HG02884 (cell line): ENCODE measurements at regions not wholly inside any gene's neighbourhood (a gene's known extent, or its start where the extent isn't known, plus 50 kb on each side); places are given as distances from the start of the nearest gene placed in this dataset.
"Not testable (repeated sequence)": the region's sequence is repeated elsewhere in the genome, so short reads cannot be mapped to it uniquely, and the experiment has no call there.

Experiments
- ATAC-seq: cut with Tn5 transposase; IDR thresholded peaks from one replicate; pipeline ENCODE4 v1.9.1; 2021; ENCODE audit warnings: mild to moderate bottlenecking, moderate library complexity; ENCODE audit not compliant: unreplicated experiment

- no peak for ATAC-seq
Measured at GRCh38 chr1:232327899-232328298, 302.0 kb downstream of the SIPA1L2 start.

- ATAC-seq: no peak
Measured at GRCh38 chr1:232327269-232327668, 302.7 kb downstream of the SIPA1L2 start.

GRCh38 chr1:232322162-232322734 is 307.7 kb downstream of the SIPA1L2 start:
- no peak for ATAC-seq

GRCh38 chr1:232319518-232320210 is 310.3 kb downstream of the SIPA1L2 start:
- ATAC-seq: no peak

- no peak for ATAC-seq
Measured at GRCh38 chr1:232319072-232319471, 310.9 kb downstream of the SIPA1L2 start.

- no peak for ATAC-seq
Measured at GRCh38 chr1:232318143-232318542, 311.8 kb downstream of the SIPA1L2 start.

- ATAC-seq: no peak
Measured at GRCh38 chr1:232317350-232317749, 312.6 kb downstream of the SIPA1L2 start.

GRCh38 chr1:232316864-232317263 is 313.1 kb downstream of the SIPA1L2 start:
- ATAC-seq: no peak

GRCh38 chr1:232313876-232314275 is 316.1 kb downstream of the SIPA1L2 start:
- ATAC-seq: not testable (repeated sequence)

GRCh38 chr1:232310541-232310940 is 319.4 kb downstream of the SIPA1L2 start:
- no peak for ATAC-seq

GRCh38 chr1:232308616-232309015 is 321.3 kb downstream of the SIPA1L2 start:
- ATAC-seq: no peak

- ATAC-seq: no peak
Measured at GRCh38 chr1:232307296-232308017, 322.5 kb downstream of the SIPA1L2 start.

GRCh38 chr1:232306269-232306961 is 323.5 kb downstream of the SIPA1L2 start:
- no peak for ATAC-seq

- ATAC-seq: no peak
Measured at GRCh38 chr1:232305050-232305449, 324.9 kb downstream of the SIPA1L2 start.

- ATAC-seq: no peak
Measured at GRCh38 chr1:232303222-232303620, 326.7 kb downstream of the SIPA1L2 start.

- ATAC-seq: no peak
Measured at GRCh38 chr1:232302376-232303221, 327.3 kb downstream of the SIPA1L2 start.

- no peak for ATAC-seq
Measured at GRCh38 chr1:232301246-232301645, 328.7 kb downstream of the SIPA1L2 start.

- ATAC-seq: no peak
Measured at GRCh38 chr1:232300466-232300865, 329.5 kb downstream of the SIPA1L2 start.

GRCh38 chr1:232296461-232296860 is 333.5 kb downstream of the SIPA1L2 start:
- no peak for ATAC-seq

GRCh38 chr1:232293361-232293760 is 336.6 kb downstream of the SIPA1L2 start:
- no peak for ATAC-seq

- ATAC-seq: no peak
Measured at GRCh38 chr1:232292818-232293217, 337.1 kb downstream of the SIPA1L2 start.
